ENCODE measurements at regions not wholly inside any gene's neighbourhood (a gene's known extent, or its start where the extent isn't known, plus 50 kb on each side); places are given as distances from the start of the nearest gene placed in this dataset.
"Not testable (repeated sequence)": the region's sequence is repeated elsewhere in the genome, so short reads cannot be mapped to it uniquely, and the experiment has no call there.

DNA sequence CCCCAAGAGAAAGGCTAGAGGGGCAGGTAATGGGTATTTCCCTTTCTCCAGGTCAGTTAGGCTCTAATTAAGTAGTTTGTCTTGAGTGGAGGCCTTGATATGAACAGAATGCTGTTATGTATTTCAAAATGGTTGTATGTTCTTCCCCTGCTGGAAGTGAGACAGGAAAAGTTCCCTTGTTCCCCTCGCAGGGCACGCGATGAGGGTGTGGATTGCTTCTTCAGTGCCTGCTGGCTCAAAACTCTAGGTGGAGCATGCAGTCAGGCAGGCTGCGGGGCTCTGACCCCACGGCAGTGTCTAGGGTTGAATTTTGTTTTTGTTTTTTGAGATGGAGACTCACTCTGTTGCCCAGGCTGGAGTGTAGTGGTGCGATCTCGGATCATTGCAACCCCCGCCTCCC, 110.4 kb upstream of the XIST start:
- H3K4me1 Mint-ChIP-seq, result peaks cover 19% of the 10 kb centered on the region
- no peak for DNase-seq (ENCODE audit: low spot score in 2 of 2, unreplicated experiment in 2 of 2)
- peaks cover 23% of the 10 kb centered on the region for H3K36me3 Mint-ChIP-seq
- no peaks in the 10 kb centered on the region for H3K27me3 Mint-ChIP-seq (ENCODE audit: low read depth)
- peaks cover 3% of the 10 kb centered on the region for H3K9me3 Mint-ChIP-seq
- no peak overlapping the region for H3K4me3 Mint-ChIP-seq
- no peak for TF ChIP-seq CTCF (IDR thresholded peaks at IDR 0.05; ENCODE audit: unreplicated experiment)
- H3K27ac Mint-ChIP-seq, result no peak overlapping the region

DNA sequence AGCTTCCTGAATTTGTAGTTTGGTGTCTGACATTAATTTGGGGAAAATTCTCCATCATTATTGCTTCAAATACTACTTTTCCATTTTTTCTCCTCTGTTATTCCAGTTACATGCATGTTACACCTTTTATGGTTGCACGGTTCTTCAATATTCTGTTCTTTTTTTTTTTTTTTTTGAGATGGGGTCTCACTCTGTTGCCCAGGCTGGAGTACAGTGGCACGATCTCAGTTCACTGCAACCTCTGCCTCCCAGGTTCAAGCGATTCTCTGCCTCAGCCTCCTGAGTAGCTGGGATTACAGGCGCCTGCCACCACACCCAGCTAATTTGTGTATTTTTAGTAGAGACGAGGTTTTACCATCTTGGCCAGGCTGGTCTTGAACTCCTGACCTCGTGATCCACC, 109.4 kb upstream of the XIST start:
- not testable (repeated sequence) for DNase-seq (ENCODE audit: low spot score in 2 of 2, unreplicated experiment in 2 of 2); H3K27me3 Mint-ChIP-seq (ENCODE audit: low read depth); H3K9me3 Mint-ChIP-seq; H3K4me3 Mint-ChIP-seq
- peaks cover 24% of the 10 kb centered on the region for H3K36me3 Mint-ChIP-seq
- peaks cover 19% of the 10 kb centered on the region for H3K4me1 Mint-ChIP-seq
- peak overlapping the region; percentile 64 for H3K27ac Mint-ChIP-seq

DNA sequence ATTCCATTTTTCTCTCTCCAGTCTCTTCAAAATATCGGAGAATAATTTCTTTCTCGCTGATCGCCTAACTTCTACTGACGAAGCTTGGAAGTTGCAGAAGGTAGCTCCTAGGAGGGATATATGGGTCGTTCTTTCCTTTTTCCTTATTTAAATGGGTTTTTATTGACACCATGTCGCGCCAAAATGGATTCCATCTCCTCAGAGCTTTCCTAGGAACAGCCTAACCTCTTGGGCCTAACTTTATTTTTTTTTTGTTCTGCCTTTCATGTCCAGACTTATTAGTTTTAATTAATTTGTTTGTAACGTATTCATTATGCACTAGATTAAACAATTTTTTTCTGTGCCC, 92.0 kb upstream of the XIST start:
- peaks cover 18% of the 10 kb centered on the region for H3K4me1 Mint-ChIP-seq
- TF ChIP-seq CTCF (IDR thresholded peaks at IDR 0.05; ENCODE audit: unreplicated experiment), result no peak
- H3K27ac Mint-ChIP-seq, result peak overlapping the region; percentile 96
- peaks cover 18% of the 10 kb centered on the region for H3K36me3 Mint-ChIP-seq
- DNase-seq (ENCODE audit: low spot score in 2 of 2, unreplicated experiment in 2 of 2), result no peak
- peak overlapping the region; percentile 82 for H3K4me3 Mint-ChIP-seq
- no peaks in the 10 kb centered on the region for H3K9me3 Mint-ChIP-seq
- no peaks in the 10 kb centered on the region for H3K27me3 Mint-ChIP-seq (ENCODE audit: low read depth)

DNA sequence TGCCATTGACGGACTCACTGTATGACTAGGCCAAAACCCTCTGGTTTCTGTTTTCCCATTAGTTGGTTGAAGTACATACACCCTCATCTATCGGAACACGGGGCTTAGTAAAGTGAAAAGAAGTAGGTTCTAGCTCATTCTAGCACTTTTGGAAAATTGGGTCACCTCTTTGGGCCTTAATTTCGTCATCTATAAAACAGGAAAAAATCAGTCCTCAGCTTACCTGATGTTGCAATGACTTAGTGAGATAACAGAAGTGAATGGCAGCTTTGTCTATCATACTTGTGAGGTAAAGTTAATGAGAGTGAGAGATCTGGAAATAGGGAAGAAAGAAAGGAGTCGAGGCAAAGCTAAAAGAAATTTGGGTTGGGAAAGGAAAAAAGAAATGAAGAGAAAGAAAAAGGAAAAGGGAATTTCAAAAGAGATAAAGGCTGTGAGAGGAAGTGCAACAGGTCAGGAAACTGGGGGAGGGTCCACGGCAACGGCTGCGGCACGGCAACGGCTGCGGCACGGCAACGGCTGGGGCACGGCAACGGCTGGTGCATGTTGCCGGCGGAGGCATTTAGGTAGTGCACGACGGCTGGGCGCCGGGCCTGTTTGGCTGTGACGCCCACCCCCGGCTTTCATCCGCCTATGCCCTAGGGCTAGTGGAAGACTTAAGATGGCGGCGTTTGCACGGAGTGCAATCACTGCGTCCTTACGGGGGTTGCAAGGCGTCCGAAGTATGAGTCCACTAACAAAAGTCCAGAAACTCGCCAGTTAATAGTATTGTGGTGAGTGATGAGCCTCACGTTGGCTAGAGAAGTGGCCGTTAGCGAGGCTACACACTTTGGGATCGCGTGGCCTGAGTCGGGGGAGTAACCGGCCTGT, 91.4 kb upstream of the XIST start:
- peak overlapping the region; percentile 82 for H3K4me3 Mint-ChIP-seq
- peaks cover 12% of the 10 kb centered on the region for H3K36me3 Mint-ChIP-seq
- peak overlapping the region; percentile 96 for H3K27ac Mint-ChIP-seq
- H3K27me3 Mint-ChIP-seq (ENCODE audit: low read depth), result no peaks in the 10 kb centered on the region
- DNase-seq (ENCODE audit: low spot score in 2 of 2, unreplicated experiment in 2 of 2), result peak; percentile 79 to 92
- no peaks in the 10 kb centered on the region for H3K9me3 Mint-ChIP-seq
- peaks cover 17% of the 10 kb centered on the region for H3K4me1 Mint-ChIP-seq
- TF ChIP-seq CTCF (IDR thresholded peaks at IDR 0.05; ENCODE audit: unreplicated experiment), result no peak

GRCh38 chrX:73940893-73941470, 88.5 kb upstream of the XIST start:
- peaks cover 7% of the 10 kb centered on the region for H3K4me1 Mint-ChIP-seq
- H3K4me3 Mint-ChIP-seq, result no peak overlapping the region
- no peak for DNase-seq (ENCODE audit: low spot score in 2 of 2, unreplicated experiment in 2 of 2)
- no peaks in the 10 kb centered on the region for H3K27me3 Mint-ChIP-seq (ENCODE audit: low read depth)
- peak overlapping the region; percentile 84 for H3K27ac Mint-ChIP-seq
- H3K36me3 Mint-ChIP-seq, result no peaks in the 10 kb centered on the region
- TF ChIP-seq CTCF (IDR thresholded peaks at IDR 0.05; ENCODE audit: unreplicated experiment), result no peak
- no peaks in the 10 kb centered on the region for H3K9me3 Mint-ChIP-seq

DNA sequence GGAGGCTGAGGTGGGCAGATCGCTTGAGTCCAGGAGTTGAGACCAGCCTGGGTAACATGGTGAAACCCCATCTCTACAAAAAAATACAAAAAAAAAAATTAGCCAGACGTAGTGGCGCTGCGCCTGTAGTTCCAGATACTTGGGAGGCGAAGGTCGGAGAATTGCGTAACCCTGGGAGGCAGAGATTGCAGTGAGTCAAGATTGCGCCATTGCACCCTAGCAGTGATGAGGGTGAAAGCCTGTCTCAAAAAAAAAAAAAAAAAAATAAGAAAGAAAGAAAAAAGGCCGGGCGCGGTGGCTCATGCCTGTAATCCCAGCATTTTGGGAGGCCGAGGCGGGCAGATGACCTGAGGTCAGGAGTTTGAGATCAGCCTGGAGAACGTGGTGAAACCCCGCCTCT, 85.3 kb upstream of the XIST start:
- H3K4me3 Mint-ChIP-seq; H3K4me1 Mint-ChIP-seq; H3K27ac Mint-ChIP-seq; H3K36me3 Mint-ChIP-seq; H3K9me3 Mint-ChIP-seq; DNase-seq (ENCODE audit: low spot score in 2 of 2, unreplicated experiment in 2 of 2); H3K27me3 Mint-ChIP-seq (ENCODE audit: low read depth): not testable (repeated sequence)
